Stomach smooth muscle (tissue), 2 donors: ENCODE measurements at regions not wholly inside any gene's neighbourhood (a gene's known extent, or its start where the extent isn't known, plus 50 kb on each side); places are given as distances from the start of the nearest gene placed in this dataset.

Experiments used
- H3K27ac ChIP-seq: one replicate; pipeline ENCODE4 v1.7.0; 2013; ENCODE audit warnings: mild to moderate bottlenecking, low read length, inconsistent platforms
- H3K27me3 ChIP-seq, 2 donors: one replicate each; pipeline ENCODE4 v1.7.0; 2013; ENCODE audit warnings: low read length in 2 of 2; ENCODE audit not compliant: insufficient read depth in 2 of 2, control insufficient read depth in 1 of 2
- H3K36me3 ChIP-seq, 2 donors: one replicate each; pipeline ENCODE4 v1.7.0; 2013; ENCODE audit warnings: low read length in 2 of 2; ENCODE audit not compliant: control insufficient read depth in 2 of 2, insufficient read depth in 2 of 2
- H3K4me1 ChIP-seq: one replicate; pipeline ENCODE4 v1.7.0; 2013; ENCODE audit warnings: low read length; ENCODE audit not compliant: control insufficient read depth, insufficient read depth
- H3K4me3 ChIP-seq, 2 donors: one replicate each; pipeline ENCODE4 v1.7.0; 2013; ENCODE audit warnings: low read length in 2 of 2
- H3K9ac ChIP-seq, 2 donors: one replicate each; pipeline ENCODE4 v1.7.0; 2013; ENCODE audit warnings: low read length in 2 of 2, mild to moderate bottlenecking in 1 of 2
- H3K9me3 ChIP-seq, 2 donors: one replicate each; pipeline ENCODE4 v1.7.0; 2013; ENCODE audit warnings: low read length in 2 of 2; ENCODE audit not compliant: control insufficient read depth in 2 of 2
- donor health status: healthy.
- donor health status: Pancreatic carcinoma.

DNA sequence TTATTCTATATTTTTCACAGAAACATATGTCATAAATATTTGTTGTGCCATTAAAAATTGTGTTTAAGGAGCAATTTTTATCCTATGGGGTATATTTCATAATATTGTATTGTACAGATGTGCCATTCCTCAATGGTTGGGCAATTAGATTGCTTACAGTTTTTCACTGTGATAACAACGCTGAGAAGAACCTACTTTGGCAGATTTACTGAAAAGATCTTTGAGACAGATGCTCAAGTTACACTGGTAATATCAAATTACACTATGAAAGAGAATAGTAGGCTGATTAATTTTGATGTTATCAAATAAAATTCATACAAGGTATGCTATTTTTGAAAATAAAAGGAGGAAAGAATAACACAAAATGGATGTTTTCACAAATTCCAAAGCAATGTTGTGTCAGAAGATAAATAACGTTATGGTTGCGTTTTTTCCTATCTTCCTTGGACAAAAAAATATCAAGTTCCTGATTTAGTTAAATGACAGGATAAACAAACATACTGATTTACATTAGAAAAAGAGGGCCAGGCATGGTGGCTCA, 335.1 kb upstream of the ZNF521 start:
- Histone ChIP-seq H3K9ac (no peak overlapping the region), H3K4me3 (no peak overlapping the region), H3K27ac (no peak overlapping the region), H3K27me3 (no peaks in the 10 kb centered on the region), H3K4me1 (no peaks in the 10 kb centered on the region), H3K36me3 (no peaks in the 10 kb centered on the region), H3K9me3 (no peaks in the 10 kb centered on the region)

GRCh38 chr18:25685088-25685487, 333.1 kb upstream of the ZNF521 start:
- Histone ChIP-seq H3K9me3 (no peaks in the 10 kb centered on the region), H3K9ac (no peak overlapping the region), H3K27me3 (no peaks in the 10 kb centered on the region), H3K4me1 (no peaks in the 10 kb centered on the region), H3K27ac (no peak overlapping the region), H3K36me3 (no peaks in the 10 kb centered on the region), H3K4me3 (no peak overlapping the region)

DNA sequence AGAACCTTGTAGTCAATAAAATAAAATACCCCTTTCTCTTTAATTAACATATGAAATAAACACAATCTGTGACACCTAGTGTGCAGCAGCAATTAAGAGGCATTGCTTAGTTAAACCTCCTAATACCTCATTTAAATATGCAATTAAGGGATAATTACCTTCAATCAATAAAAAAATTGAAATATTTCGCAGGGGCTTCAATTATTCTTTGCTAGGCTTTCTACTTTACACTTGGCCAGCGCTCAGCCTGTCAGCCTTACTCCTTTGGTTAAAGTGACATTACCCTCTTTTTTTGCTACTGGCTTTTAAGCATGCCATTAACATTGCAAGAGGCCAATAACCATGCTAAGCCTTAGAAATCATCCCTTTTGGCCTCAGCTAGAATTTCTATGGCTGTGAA, 327.5 kb upstream of the ZNF521 start:
- H3K9ac ChIP-seq: no peak overlapping the region
- no peaks in the 10 kb centered on the region for H3K36me3 ChIP-seq
- no peaks in the 10 kb centered on the region for H3K9me3 ChIP-seq
- H3K27me3 ChIP-seq: no peaks in the 10 kb centered on the region
- no peaks in the 10 kb centered on the region for H3K4me1 ChIP-seq
- no peak overlapping the region for H3K27ac ChIP-seq
- H3K4me3 ChIP-seq: no peak overlapping the region

GRCh38 chr18:25678221-25678620, 326.3 kb upstream of the ZNF521 start:
- no peaks in the 10 kb centered on the region for H3K27me3 ChIP-seq
- no peaks in the 10 kb centered on the region for H3K4me1 ChIP-seq
- H3K9me3 ChIP-seq: no peaks in the 10 kb centered on the region
- H3K27ac ChIP-seq: no peak overlapping the region
- no peaks in the 10 kb centered on the region for H3K36me3 ChIP-seq
- no peak overlapping the region for H3K4me3 ChIP-seq
- no peak overlapping the region for H3K9ac ChIP-seq

DNA sequence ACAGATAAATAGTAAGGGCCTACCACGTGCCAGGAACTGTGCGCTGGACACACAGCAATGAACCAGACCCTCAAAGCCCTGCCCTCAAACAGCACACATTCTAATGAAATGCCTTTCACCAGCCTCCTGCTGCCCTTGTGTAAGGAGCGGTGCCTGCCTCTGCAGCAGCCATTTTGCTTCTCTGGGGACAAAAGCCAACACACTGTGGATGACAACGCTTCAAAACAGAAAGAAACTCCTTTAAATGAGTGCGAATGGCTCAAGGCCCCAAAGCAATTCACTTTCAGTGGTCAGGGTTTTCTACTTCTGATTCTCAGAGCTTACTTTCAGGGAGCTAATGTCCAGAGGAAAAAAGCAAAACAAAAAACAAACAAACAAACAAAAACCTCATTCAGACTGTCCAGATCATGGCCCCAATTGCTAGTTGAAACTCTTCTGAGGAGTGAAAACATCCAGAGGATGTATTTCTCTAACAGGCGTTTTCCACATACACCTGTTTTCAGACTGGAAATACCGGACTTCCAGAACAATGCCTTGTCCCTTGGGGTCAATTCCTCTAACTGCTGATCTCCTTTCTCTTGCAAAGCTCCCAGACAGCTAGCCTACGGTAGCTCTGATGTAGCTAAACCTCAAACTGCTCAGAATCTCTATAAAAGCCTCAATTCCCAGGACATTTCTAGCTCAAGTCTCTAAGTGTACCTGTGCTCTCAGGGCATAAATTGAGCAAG, 323.3 kb upstream of the ZNF521 start:
- Histone ChIP-seq H3K36me3 (no peaks in the 10 kb centered on the region), H3K9ac (no peak overlapping the region), H3K27me3 (no peaks in the 10 kb centered on the region), H3K9me3 (no peaks in the 10 kb centered on the region), H3K27ac (no peak overlapping the region), H3K4me1 (no peaks in the 10 kb centered on the region), H3K4me3 (no peak overlapping the region)

DNA sequence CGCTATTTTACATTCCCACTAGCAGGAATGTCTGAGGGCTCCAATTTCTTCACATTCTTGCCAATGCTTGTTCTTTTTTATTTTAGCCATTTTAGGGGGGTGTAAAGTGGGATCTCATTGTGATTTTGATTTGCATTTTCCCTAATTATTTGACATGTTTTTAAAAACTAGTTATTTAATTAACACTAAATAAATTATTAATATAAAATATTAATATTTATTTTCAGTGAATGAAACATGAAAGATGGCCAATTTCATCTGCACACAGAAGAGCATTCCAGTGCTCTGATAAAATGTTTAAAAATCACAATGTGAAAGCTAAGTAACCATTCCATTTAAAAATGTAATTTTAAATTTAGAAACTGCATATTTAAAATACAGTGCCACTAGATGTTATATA, 322.2 kb upstream of the ZNF521 start:
- Histone ChIP-seq H3K27me3 (no peaks in the 10 kb centered on the region), H3K9ac (no peak overlapping the region), H3K4me1 (no peaks in the 10 kb centered on the region), H3K4me3 (no peak overlapping the region), H3K36me3 (no peaks in the 10 kb centered on the region), H3K27ac (no peak overlapping the region), H3K9me3 (no peaks in the 10 kb centered on the region)

- H3K36me3 ChIP-seq: no peaks in the 10 kb centered on the region
- no peak overlapping the region for H3K27ac ChIP-seq
- H3K9me3 ChIP-seq: no peaks in the 10 kb centered on the region
- H3K9ac ChIP-seq: no peak overlapping the region
- H3K4me3 ChIP-seq: no peak overlapping the region
- no peaks in the 10 kb centered on the region for H3K27me3 ChIP-seq
- no peaks in the 10 kb centered on the region for H3K4me1 ChIP-seq
These were observed 320.5 kb upstream of the ZNF521 start for GRCh38 chr18:25672490-25672889.

DNA sequence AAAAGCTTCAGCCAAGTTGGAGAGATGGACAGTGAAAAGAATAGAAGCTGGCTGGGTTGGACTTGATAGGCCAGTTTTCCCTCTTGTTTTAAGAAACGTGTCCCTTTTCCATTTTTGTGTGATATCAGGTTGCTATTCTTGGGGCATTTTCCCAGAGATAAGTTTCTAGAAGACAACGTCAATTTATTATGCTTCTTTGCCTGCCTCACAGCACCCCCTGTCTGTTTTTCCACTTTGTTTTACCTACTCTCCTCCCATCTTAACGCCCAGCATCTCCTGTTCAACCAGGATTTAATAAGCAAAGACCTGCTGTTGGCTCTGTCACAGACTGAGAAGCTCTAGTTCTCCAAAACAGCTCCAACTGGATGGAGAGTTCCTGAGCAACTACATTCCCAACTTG, 317.8 kb upstream of the ZNF521 start:
- H3K36me3 ChIP-seq: no peaks in the 10 kb centered on the region
- no peak overlapping the region for H3K4me3 ChIP-seq
- no peak overlapping the region for H3K27ac ChIP-seq
- no peaks in the 10 kb centered on the region for H3K9me3 ChIP-seq
- H3K27me3 ChIP-seq: no peaks in the 10 kb centered on the region
- H3K4me1 ChIP-seq: no peaks in the 10 kb centered on the region
- H3K9ac ChIP-seq: no peak overlapping the region

DNA sequence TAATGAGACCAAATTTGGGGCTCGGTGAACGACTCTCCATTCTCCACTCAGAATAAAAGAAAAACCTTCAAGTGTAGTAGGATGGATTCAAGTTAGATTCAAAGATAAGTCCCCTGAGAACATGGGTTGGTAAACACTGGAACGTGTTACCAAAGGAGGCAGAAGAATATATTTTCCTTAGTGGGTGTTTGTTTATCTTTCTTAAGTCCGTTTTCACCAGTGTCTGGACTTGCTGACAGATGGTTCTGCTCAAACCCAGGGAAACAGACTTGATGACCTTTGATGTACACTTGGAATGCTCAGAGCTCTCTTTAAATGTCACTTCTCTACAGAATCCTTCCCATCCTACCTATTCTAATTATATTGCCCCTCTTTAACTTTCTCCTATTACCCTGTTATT, 310.3 kb upstream of the ZNF521 start:
- Histone ChIP-seq H3K36me3 (no peaks in the 10 kb centered on the region), H3K9me3 (no peaks in the 10 kb centered on the region)

DNA sequence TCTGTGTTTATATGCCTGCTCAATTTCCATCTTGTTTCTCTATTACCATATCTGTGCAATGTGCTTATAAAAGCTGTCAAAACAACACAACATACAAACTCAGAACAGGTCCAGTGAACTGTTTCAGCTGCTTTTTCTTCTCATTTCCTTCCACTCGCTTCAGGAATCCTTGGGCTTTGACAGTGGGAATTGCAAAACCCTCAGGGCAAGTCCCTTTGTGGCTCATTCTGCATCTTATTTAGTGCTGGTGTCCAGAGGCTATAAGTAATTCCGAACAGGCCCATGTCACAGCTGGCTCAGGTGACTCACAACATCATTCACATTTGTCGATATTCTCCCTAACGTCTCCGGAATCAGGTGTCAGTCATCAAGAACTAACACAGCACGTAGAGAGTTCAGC, 309.9 kb upstream of the ZNF521 start:
- Histone ChIP-seq H3K4me1 (no peaks in the 10 kb centered on the region), H3K27me3 (no peaks in the 10 kb centered on the region), H3K4me3 (no peak overlapping the region), H3K9ac (no peak overlapping the region), H3K27ac (no peak overlapping the region), H3K9me3 (no peaks in the 10 kb centered on the region), H3K36me3 (no peaks in the 10 kb centered on the region)

More for the DNA sequence above, 310.3 kb upstream of the ZNF521 start:
- no peaks in the 10 kb centered on the region for H3K27me3 ChIP-seq
- no peak overlapping the region for H3K9ac ChIP-seq
- H3K4me3 ChIP-seq: no peak overlapping the region
- no peaks in the 10 kb centered on the region for H3K4me1 ChIP-seq
- H3K27ac ChIP-seq: no peak overlapping the region

GRCh38 chr18:25659541-25659940, 307.6 kb upstream of the ZNF521 start:
- no peaks in the 10 kb centered on the region for H3K27me3 ChIP-seq
- H3K4me1 ChIP-seq: no peaks in the 10 kb centered on the region
- H3K9me3 ChIP-seq: no peaks in the 10 kb centered on the region
- H3K9ac ChIP-seq: no peak overlapping the region
- H3K4me3 ChIP-seq: no peak overlapping the region
- no peaks in the 10 kb centered on the region for H3K36me3 ChIP-seq
- no peak overlapping the region for H3K27ac ChIP-seq
